Heart left ventricle (tissue), 13 donors: ENCODE measurements at regions not wholly inside any gene's neighbourhood (a gene's known extent, or its start where the extent isn't known, plus 50 kb on each side); places are given as distances from the start of the nearest gene placed in this dataset.

ENCODE experiments used
- POLR2A ChIP-seq, 2 donors: fragments of 450-650 bp; IDR thresholded peaks; one replicate each; pipeline ENCODE4 v1.6.1; 2017; ENCODE audit warnings: antibody characterized with exemption in 2 of 2, mild to moderate bottlenecking in 2 of 2, moderate library complexity in 2 of 2
- TF ChIP-seq, protein P1 (sequence below), 12 donors: fragments of 200-600 bp; sonication (generic) in 4 of 12; IDR thresholded peaks; one replicate each; pipeline versions ENCODE4 v1.5.0 to v1.8.0; 2018 to 2022; ENCODE audit warnings: antibody characterized with exemption in 12 of 12, mild to moderate bottlenecking in 5 of 12
- donor health status: ischemic (EF 13 %, LVEDD 7.1; RV severe dilation, severe dysfunction).
- donor health status: DM: no; HTN: yes; CAD: no.
- donor health status: DM: no; HTN: no; CAD: no.
- donor health status: ischemic (EF 25% LVEDD 6.9; RV normal size, moderate dysfunction).
- donor health status: ischemic (EF 25% LVEDD 5.7; RV mildly dilated, moderate dysfunction).
- donor health status: ischemic (EF 35%, LVEDD 5.7; RV mildly dilated, moderate dysfunction).
- donor health status: nonischemic (EF 11% LVEDD 7.7; RV severe dilation, severe dysfunction).
- donor health status: DM: yes; HTN: yes; CAD: no.
- donor health status: PGD.
- donor health status: ischemic (EF 29% LVEDD 5.4; RV normal size, mild dysfunction).
- donor health status: nonischemic (EF 23%, LVEDD 6.1; RV moderate dilation, normal function).

DNA sequence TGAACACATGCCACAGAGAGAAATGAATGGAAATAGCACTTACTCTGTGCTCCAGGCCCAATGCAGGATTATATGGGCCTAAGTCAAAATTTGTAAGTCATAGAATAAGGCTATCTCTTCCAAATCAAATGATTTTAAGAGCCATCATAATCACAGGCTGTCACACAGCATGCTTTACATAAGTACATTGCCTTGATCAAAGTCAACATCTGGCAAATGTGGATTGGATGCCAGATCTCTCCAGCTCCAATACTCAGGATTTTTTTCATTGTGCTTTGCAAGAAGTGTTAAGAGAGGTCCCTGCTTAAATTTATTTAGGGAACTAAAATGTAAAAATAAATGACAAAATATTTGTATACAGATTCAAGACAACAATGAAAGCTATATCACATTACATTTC, 299.9 kb downstream of the PRDM5 start:
- TF ChIP-seq, protein P1, sequence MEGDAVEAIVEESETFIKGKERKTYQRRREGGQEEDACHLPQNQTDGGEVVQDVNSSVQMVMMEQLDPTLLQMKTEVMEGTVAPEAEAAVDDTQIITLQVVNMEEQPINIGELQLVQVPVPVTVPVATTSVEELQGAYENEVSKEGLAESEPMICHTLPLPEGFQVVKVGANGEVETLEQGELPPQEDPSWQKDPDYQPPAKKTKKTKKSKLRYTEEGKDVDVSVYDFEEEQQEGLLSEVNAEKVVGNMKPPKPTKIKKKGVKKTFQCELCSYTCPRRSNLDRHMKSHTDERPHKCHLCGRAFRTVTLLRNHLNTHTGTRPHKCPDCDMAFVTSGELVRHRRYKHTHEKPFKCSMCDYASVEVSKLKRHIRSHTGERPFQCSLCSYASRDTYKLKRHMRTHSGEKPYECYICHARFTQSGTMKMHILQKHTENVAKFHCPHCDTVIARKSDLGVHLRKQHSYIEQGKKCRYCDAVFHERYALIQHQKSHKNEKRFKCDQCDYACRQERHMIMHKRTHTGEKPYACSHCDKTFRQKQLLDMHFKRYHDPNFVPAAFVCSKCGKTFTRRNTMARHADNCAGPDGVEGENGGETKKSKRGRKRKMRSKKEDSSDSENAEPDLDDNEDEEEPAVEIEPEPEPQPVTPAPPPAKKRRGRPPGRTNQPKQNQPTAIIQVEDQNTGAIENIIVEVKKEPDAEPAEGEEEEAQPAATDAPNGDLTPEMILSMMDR (IDR thresholded peaks at IDR 0.05): no peak
- no peak for TF ChIP-seq POLR2A (IDR thresholded peaks at IDR 0.05)
